Choroid plexus epithelial cell (primary cell): ENCODE measurements at regions not wholly inside any gene's neighbourhood (a gene's known extent, or its start where the extent isn't known, plus 50 kb on each side); places are given as distances from the start of the nearest gene placed in this dataset.

Experiments used
- DNase-seq: peaks from one replicate; pipeline ENCODE4 v3.0.0-alpha.2; 2010; ENCODE audit warnings: low read depth
- H3K4me3 ChIP-seq: 2 replicates; pipeline ENCODE4 v1.5.1; 2011; ENCODE audit warnings: low read depth, mild to moderate bottlenecking, control low read depth, low read length, moderate library complexity
- CTCF ChIP-seq: conservative IDR thresholded peaks from 2 replicates; pipeline ENCODE4 v1.5.1; 2011; ENCODE audit warnings: low read depth, mild to moderate bottlenecking, control low read depth, inconsistent platforms, low read length, moderate library complexity

- TF ChIP-seq CTCF: no peak
- no peak for DNase-seq
- H3K4me3 ChIP-seq: no peak overlapping the region
These were observed 434.3 kb upstream of the TMTC1 start for GRCh38 chr12:30218073-30218472.

GRCh38 chr12:30213166-30213565, 429.4 kb upstream of the TMTC1 start:
- no peak for DNase-seq
- H3K4me3 ChIP-seq: no peak overlapping the region
- TF ChIP-seq CTCF: no peak

GRCh38 chr12:30211743-30212142, 428.0 kb upstream of the TMTC1 start:
- no peak overlapping the region for H3K4me3 ChIP-seq
- DNase-seq: no peak
- no peak for TF ChIP-seq CTCF

GRCh38 chr12:30203981-30204380, 420.2 kb upstream of the TMTC1 start:
- H3K4me3 ChIP-seq: no peak overlapping the region
- no peak for DNase-seq
- no peak for TF ChIP-seq CTCF

GRCh38 chr12:30202521-30203254, 418.9 kb upstream of the TMTC1 start:
- no peak for DNase-seq
- no peak overlapping the region for H3K4me3 ChIP-seq
- no peak for TF ChIP-seq CTCF

- peak overlapping the region; percentile 33 for H3K4me3 ChIP-seq
- TF ChIP-seq CTCF: peak; percentile 32
- DNase-seq: peak; percentile 5
These were observed 417.8 kb upstream of the TMTC1 start for GRCh38 chr12:30201301-30202160.

GRCh38 chr12:30200864-30201263, 417.1 kb upstream of the TMTC1 start:
- TF ChIP-seq CTCF: no peak
- DNase-seq: no peak
- H3K4me3 ChIP-seq: peak overlapping the region; percentile 33
